H1 (cell line): ENCODE measurements at regions not wholly inside any gene's neighbourhood (a gene's known extent, or its start where the extent isn't known, plus 50 kb on each side); places are given as distances from the start of the nearest gene placed in this dataset.
A peak's percentile ranks its signal among the peaks of the same experiment; 100 is the strongest.

Source experiments
- RAD21 ChIP-seq, 2 experiments: IDR thresholded peaks in 1 of 2; conservative IDR thresholded peaks in 1 of 2; 2 replicates each; pipeline ENCODE4 v1.6.1; 2011; ENCODE audit warnings: low read depth in 2 of 2, low read length in 2 of 2, improper control_type of control experiment in 1 of 2, inconsistent platforms in 1 of 2, mild to moderate bottlenecking in 1 of 2, moderate library complexity in 1 of 2
- ZNF274 ChIP-seq: IDR thresholded peaks from 2 replicates; pipeline ENCODE4 v1.7.0; 2012; ENCODE audit warnings: low read length, borderline replicate concordance; ENCODE audit errors: extremely low read depth
- TF ChIP-seq, protein P1 (sequence below), 3 experiments: IDR thresholded peaks; 1 replicate in 2 of 3; 2 replicates in 1 of 3; pipeline versions ENCODE4 v1.5.1 to v1.6.1; 2011; ENCODE audit warnings: low read length in 3 of 3, mild to moderate bottlenecking in 3 of 3, inconsistent platforms in 2 of 3, low read depth in 1 of 3, moderate library complexity in 1 of 3; ENCODE audit not compliant: insufficient read depth in 1 of 3; ENCODE audit errors: control extremely low read depth in 1 of 3

- TF ChIP-seq ZNF274 (no peak), RAD21 (IDR thresholded peaks at IDR 0.05 in 1 of 2, conservative IDR thresholded peaks at IDR 0.05 in 1 of 2; ENCODE audit: low read depth in 2 of 2, low read length in 2 of 2) (0 out of 4 replicates have a peak, but pooled peaks of 1 of the 2 experiments have one; percentile 4)
- TF ChIP-seq, protein P1, sequence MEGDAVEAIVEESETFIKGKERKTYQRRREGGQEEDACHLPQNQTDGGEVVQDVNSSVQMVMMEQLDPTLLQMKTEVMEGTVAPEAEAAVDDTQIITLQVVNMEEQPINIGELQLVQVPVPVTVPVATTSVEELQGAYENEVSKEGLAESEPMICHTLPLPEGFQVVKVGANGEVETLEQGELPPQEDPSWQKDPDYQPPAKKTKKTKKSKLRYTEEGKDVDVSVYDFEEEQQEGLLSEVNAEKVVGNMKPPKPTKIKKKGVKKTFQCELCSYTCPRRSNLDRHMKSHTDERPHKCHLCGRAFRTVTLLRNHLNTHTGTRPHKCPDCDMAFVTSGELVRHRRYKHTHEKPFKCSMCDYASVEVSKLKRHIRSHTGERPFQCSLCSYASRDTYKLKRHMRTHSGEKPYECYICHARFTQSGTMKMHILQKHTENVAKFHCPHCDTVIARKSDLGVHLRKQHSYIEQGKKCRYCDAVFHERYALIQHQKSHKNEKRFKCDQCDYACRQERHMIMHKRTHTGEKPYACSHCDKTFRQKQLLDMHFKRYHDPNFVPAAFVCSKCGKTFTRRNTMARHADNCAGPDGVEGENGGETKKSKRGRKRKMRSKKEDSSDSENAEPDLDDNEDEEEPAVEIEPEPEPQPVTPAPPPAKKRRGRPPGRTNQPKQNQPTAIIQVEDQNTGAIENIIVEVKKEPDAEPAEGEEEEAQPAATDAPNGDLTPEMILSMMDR (IDR thresholded peaks at IDR 0.05; ENCODE audit: control extremely low read depth in 1 of 3, insufficient read depth in 1 of 3, low read depth in 1 of 3, low read length in 3 of 3), result no peak
These were observed 284.8 kb upstream of the MAF start for GRCh38 chr16:79885320-79885719.
